ENCODE measurements at regions not wholly inside any gene's neighbourhood (a gene's known extent, or its start where the extent isn't known, plus 50 kb on each side); places are given as distances from the start of the nearest gene placed in this dataset.
"Not testable (repeated sequence)": the region's sequence is repeated elsewhere in the genome, so short reads cannot be mapped to it uniquely, and the experiment has no call there.

- TF ChIP-seq CTCF (IDR thresholded peaks at IDR 0.05; ENCODE audit: low read length, missing control alignments): no peak
- DNase-seq (ENCODE audit: low read depth): no peak
- no peak overlapping the region for H3K4me3 ChIP-seq (replicated peaks; ENCODE audit: low read depth, low read length)
Measured at GRCh38 chrX:122344816-122345215, 839.3 kb upstream of the GRIA3 start.

- H3K4me3 ChIP-seq (replicated peaks; ENCODE audit: low read depth, low read length): no peak overlapping the region
- no peak for DNase-seq (ENCODE audit: low read depth)
- no peak for TF ChIP-seq CTCF (IDR thresholded peaks at IDR 0.05; ENCODE audit: low read length, missing control alignments)
Measured at GRCh38 chrX:122363112-122363795, 820.8 kb upstream of the GRIA3 start.

- DNase-seq (ENCODE audit: low read depth); H3K4me3 ChIP-seq (replicated peaks; ENCODE audit: low read depth, low read length): not testable (repeated sequence)
Measured at GRCh38 chrX:122375533-122375932, 808.5 kb upstream of the GRIA3 start.

GRCh38 chrX:122389005-122389404 is 795.1 kb upstream of the GRIA3 start:
- no peak for TF ChIP-seq CTCF (IDR thresholded peaks at IDR 0.05; ENCODE audit: low read length, missing control alignments)
- no peak overlapping the region for H3K4me3 ChIP-seq (replicated peaks; ENCODE audit: low read depth, low read length)
- no peak for DNase-seq (ENCODE audit: low read depth)

- no peak for TF ChIP-seq CTCF (IDR thresholded peaks at IDR 0.05; ENCODE audit: low read length, missing control alignments)
- DNase-seq (ENCODE audit: low read depth): no peak
- H3K4me3 ChIP-seq (replicated peaks; ENCODE audit: low read depth, low read length): no peak overlapping the region
Measured at GRCh38 chrX:122418758-122419157, 765.3 kb upstream of the GRIA3 start.

- DNase-seq (ENCODE audit: low read depth): no peak
- no peak for TF ChIP-seq CTCF (IDR thresholded peaks at IDR 0.05; ENCODE audit: low read length, missing control alignments)
- no peak overlapping the region for H3K4me3 ChIP-seq (replicated peaks; ENCODE audit: low read depth, low read length)
Measured at GRCh38 chrX:122421434-122422121, 762.5 kb upstream of the GRIA3 start.

- DNase-seq (ENCODE audit: low read depth): no peak
- TF ChIP-seq CTCF (IDR thresholded peaks at IDR 0.05; ENCODE audit: low read length, missing control alignments): no peak
- H3K4me3 ChIP-seq (replicated peaks; ENCODE audit: low read depth, low read length): no peak overlapping the region
Measured at GRCh38 chrX:122422547-122422946, 761.5 kb upstream of the GRIA3 start.

Measured in fibroblast of pulmonary artery (primary cell).